GM19438 (cell line): ENCODE measurements at regions not wholly inside any gene's neighbourhood (a gene's known extent, or its start where the extent isn't known, plus 50 kb on each side); places are given as distances from the start of the nearest gene placed in this dataset.
"Not testable (repeated sequence)": the region's sequence is repeated elsewhere in the genome, so short reads cannot be mapped to it uniquely, and the experiment has no call there.

Source experiments
- ATAC-seq: cut with Tn5 transposase; IDR thresholded peaks from one replicate; pipeline ENCODE4 v1.9.1; 2021; ENCODE audit warnings: low read depth; ENCODE audit not compliant: unreplicated experiment

- no peak for ATAC-seq
These were observed 535.8 kb downstream of the TBL1XR1 start for GRCh38 chr3:176661432-176661964.

GRCh38 chr3:176655404-176656094, 541.7 kb downstream of the TBL1XR1 start:
- ATAC-seq, result no peak

DNA sequence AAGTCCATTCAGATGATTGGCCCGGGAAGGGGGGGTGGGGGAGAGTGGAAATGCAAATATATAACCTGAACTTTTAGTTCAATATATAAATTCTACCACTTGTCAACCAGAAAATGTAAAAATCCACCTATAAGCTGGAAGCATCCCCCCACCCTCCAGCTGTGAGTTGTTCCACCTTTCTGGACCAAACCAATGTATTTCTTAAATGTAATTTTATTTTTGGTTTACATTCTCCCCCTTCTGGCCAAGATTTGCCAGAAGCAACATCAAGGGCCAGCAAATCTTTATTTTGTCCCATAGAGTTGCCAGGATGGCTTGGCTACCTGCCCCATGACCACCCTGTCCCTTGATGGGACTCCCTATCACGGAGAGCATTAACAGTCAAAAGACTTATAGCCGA, 545.7 kb downstream of the TBL1XR1 start:
- ATAC-seq, result no peak

GRCh38 chr3:176650478-176650877, 546.8 kb downstream of the TBL1XR1 start:
- no peak for ATAC-seq

DNA sequence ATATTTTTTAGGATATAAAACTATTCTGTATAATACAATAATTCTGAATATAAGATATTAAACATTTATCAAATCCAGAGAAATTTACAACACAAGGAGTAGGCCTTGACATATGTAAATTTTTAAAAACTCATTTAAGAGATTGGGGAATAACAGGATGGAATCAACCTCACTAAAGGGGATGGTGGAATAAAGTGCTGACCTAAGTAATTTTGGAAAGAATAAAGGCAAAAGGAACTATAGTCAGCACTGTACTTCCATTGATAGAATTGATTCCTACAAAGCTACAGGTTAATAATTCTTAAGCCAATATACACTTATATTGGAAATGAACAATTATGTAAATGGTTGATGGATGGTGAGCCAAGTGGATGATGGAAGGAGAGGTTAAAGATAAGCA, 549.3 kb downstream of the TBL1XR1 start:
- ATAC-seq, result no peak

DNA sequence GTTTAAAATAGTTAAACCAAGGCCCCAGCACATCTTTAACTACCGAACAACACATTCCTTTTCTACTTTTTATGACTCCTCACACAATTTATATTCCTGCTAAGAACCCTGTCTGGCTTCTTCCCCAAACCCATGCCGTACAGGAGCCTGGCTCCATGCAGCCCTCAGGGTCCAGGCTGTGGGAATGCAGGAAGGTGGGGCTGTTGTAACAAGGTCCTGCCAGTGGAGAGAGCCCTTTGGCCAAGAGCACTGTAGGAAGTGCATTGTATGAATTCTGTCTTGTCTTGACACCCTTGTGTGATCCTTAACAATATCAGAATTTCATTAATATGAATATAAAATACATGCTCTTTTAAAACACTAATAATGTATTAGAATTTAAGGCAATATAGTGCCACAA, 563.8 kb downstream of the TBL1XR1 start:
- ATAC-seq, result no peak

DNA sequence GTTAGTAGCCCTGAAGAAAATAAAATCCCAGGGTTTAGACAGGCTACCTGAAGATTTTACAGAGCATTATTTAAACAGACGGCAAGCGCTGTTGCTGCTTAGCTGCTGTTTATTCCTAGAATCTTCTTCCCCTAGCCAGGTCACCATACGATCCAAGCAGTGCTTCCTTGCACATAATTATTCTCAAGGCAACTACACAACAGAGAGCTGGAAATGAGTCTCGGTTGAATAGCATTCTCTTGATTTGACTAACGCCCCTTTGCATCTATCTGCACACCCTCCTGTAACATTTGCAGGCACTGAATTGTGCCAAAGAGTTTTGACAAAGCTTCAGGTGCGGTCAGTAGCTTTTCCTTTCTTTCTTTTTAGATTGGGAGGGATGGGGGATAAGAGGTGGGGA, 564.4 kb downstream of the TBL1XR1 start:
- no peak for ATAC-seq

GRCh38 chr3:176631165-176631564, 566.1 kb downstream of the TBL1XR1 start:
- no peak for ATAC-seq

DNA sequence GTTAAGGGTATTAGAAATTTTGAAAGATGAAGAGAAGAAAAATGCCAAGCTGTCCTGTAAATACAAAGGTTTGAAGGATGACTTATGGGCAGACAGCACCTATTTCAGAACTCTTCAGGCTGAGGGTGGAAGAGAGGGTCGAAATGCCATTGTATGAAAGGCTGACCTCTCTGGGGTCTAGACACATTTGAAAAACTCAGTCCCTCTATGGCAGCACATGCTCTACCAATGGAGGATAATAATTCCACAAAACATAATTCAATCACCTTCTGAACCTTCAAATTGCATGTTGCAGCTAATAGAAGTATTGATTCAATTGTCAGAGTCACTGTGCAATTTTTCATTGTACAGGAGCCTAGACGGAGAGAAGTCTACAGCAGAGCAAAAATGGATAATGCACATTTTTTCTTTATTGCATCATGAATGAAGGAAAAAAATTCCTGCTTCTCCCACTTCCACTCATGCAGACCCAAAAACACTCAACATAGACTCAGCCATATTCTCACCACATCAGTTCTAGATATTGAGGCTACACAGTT, 569.1 kb downstream of the TBL1XR1 start:
- ATAC-seq, result no peak

DNA sequence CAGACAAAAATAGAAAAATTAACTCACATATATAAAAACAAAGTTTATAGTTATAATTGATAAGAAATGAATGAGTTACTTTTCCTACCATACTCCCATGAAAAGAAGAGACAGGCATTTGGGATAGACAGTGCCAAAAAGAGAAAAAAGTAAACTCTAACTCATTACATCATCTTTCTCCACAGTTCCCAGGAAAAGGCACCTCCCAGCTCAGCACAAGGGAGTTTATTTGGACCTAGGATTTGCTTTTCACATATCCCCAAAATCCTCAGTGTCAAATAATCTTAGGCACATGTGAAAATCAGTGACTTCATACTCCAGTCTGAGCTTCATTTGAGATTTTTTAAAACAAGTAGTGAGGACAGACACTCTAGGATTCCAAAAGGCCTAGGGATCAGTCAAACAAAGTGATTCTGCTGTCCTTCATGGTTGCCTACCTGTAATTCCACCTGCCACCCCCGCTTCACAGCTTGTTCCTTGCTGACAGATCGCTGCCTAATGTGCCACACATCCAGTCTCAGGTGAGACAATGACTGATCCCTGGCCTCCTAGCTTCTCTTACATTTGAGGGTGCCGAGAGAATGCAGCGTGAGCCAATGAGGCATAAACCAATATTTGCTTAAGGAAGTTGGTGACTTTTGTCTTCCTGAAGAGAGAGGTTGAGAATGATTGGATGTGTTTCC, 573.7 kb downstream of the TBL1XR1 start:
- no peak for ATAC-seq

DNA sequence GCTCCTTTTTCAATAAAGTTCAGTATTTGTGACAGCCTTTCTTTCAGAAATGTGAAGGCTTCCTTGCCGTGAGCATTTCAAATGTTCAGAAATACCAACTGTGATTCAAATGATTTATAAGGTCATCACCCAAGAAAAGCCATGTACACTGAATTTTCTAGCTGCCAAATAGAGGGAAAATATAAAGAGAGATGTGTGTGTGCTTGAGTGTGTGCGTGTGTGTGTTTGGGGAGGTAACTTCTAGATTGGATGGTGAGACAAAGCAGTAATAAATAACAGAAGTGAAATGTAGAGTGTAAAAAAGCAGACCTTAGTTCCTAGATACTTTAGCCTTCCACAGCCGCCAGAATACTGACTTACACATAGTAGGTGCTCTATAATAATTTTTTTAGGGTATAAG, 577.4 kb downstream of the TBL1XR1 start:
- no peak for ATAC-seq

GRCh38 chr3:176615826-176616225, 581.5 kb downstream of the TBL1XR1 start:
- ATAC-seq, result no peak

DNA sequence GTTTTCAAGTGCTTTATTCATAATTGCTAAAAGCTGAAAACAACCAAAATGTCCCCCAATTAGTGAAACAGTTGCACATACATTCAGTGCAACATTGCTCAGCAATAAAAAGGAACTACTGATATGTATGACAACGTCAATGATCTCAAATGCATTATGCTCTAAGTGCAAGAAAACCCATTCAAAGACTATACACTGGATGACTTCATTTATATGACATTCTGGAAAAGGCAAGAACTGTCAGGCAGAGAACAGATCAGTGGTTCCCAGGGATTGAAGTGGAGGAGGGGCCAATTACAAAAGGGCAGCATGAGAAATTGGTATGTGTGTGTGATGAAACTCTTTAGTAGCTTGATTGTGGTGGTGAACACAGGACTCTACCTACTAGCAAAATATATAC, 585.6 kb downstream of the TBL1XR1 start:
- ATAC-seq, result no peak

DNA sequence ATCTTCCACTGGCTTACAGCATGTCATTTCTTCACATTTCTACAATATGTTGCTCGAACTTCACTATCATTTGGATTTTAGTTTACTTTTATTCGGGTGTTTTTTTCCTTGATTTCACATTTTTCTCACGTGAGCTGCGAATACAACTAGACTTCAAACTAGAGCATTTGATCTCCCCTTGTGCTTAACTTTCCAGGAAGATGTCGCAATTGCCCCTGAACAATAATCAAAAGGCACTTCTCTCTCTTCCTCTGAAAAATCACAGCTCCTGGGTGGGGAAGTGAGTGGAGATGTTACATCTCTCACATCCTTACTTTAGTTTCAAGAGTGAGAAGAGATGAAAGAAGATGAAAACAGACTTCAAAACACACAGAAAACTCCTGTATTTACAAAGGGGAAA, 587.9 kb downstream of the TBL1XR1 start:
- ATAC-seq, result no peak

- ATAC-seq, result not testable (repeated sequence)
These were observed 591.7 kb downstream of the TBL1XR1 start for GRCh38 chr3:176605553-176605952.

DNA sequence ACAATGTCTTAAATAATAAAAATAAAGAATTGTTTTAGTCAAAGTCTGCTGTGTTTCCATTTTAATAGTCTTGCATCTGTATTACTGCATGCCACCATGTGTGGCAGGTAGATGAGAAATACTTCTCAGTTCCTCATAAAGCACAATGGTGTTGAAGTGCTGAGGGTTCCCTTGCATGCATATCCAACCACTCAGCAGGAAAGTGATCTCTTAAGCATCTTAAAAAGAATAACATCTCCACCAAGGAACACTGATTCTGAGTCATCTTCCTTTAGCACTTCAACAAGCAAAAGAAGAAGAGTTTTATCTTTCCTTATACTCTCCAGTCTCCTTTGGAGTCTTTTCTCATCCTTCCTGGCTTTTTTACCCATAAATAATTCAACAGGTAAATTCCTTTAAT, 602.0 kb downstream of the TBL1XR1 start:
- no peak for ATAC-seq

DNA sequence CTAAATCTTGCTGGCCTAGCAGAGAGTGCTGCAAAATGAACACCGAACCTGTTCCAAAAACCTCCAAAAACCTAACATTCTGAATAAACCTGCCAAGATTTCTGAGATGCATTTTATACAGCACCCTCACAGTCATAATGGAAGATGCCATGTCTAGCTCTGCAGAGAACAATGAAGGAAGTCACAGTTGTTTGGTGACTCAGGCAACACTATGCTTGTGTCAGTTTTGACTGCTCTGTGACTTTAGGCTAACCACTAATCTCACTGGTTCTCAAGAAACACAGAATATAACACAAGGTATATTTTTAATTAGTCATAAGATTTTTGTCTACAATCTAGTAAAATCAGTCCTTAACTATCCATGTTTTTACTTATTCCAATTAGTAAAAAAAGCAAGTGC, 606.6 kb downstream of the TBL1XR1 start:
- no peak for ATAC-seq

GRCh38 chr3:176587089-176587488, 610.2 kb downstream of the TBL1XR1 start:
- ATAC-seq, result peak; percentile 66

DNA sequence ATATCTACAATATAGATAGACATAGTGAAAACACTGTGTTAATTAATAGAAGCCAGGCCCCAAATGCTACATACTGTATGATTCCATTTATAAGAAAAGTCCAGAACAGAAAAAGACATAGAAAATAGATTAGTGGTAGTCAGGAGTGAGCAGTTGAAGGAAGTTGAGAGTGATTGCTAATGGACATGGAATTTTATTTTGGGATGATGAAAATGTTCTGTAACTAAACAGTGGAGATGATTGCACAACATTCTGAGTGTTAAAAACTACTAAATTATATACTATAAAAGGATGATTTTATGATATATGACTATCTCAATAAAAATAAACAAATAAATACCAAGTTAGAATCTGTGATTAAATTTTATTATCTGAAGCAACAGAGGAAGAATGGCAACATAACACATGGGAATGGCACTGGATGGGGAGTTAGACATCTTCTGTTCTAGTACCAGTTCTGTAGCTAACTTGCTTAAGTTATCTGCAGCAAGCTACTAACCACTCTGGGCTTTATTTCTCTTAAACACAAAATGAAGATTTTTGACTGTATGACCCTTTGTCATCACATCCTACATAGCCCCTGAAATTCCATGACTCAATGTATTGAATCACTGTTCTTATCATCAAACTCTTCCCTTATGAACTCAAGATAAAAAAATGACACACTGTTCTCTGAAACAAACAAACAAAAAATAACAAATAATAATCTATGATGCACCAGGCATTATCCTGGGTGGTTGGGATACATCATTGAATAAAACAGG, 612.7 kb downstream of the TBL1XR1 start:
- no peak for ATAC-seq

GRCh38 chr3:176583956-176584355, 613.3 kb downstream of the TBL1XR1 start:
- no peak for ATAC-seq

DNA sequence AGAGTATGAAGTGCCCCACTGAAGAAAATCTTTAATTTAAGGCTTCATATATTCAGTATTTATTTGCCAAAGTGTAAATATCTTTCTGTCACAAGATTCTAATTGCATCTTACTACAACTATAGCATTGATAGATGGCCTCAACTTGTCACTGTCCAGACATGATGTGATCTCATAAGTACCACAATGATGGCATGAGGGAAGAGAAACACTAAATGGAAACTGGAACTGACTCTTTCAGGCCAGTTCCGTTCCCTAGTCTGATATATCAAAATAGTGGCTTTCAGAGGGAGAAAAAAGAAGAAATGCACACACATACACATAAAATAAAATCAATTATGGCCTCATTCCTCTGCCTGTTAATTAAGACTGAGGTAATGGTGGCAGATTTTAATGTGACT, 615.7 kb downstream of the TBL1XR1 start:
- peak; percentile 46 for ATAC-seq
